ENCODE measurements at regions not wholly inside any gene's neighbourhood (a gene's known extent, or its start where the extent isn't known, plus 50 kb on each side); places are given as distances from the start of the nearest gene placed in this dataset.

- no peak for TF ChIP-seq EZH2 (IDR thresholded peaks at IDR 0.05; ENCODE audit: low read length)
- TF ChIP-seq, protein P1, sequence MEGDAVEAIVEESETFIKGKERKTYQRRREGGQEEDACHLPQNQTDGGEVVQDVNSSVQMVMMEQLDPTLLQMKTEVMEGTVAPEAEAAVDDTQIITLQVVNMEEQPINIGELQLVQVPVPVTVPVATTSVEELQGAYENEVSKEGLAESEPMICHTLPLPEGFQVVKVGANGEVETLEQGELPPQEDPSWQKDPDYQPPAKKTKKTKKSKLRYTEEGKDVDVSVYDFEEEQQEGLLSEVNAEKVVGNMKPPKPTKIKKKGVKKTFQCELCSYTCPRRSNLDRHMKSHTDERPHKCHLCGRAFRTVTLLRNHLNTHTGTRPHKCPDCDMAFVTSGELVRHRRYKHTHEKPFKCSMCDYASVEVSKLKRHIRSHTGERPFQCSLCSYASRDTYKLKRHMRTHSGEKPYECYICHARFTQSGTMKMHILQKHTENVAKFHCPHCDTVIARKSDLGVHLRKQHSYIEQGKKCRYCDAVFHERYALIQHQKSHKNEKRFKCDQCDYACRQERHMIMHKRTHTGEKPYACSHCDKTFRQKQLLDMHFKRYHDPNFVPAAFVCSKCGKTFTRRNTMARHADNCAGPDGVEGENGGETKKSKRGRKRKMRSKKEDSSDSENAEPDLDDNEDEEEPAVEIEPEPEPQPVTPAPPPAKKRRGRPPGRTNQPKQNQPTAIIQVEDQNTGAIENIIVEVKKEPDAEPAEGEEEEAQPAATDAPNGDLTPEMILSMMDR (optimal IDR thresholded peaks at IDR 0.05 in 1 of 3, IDR thresholded peaks at IDR 0.05 in 1 of 3, conservative IDR thresholded peaks at IDR 0.05 in 1 of 3; ENCODE audit: extremely low read depth in 1 of 3, insufficient read depth in 2 of 3, low read length in 3 of 3): no peak
- no peaks in the 10 kb centered on the region for H3K9me1 ChIP-seq (ENCODE audit: control insufficient read depth, extremely low read depth, insufficient read depth, low read length)
- H2AFZ ChIP-seq (ENCODE audit: control insufficient read depth, low read length): no peak overlapping the region
- no peak overlapping the region for H3K9ac ChIP-seq (ENCODE audit: control insufficient read depth, extremely low read depth, insufficient read depth, low read length)
- no peak for DNase-seq (ENCODE audit: low read depth, low spot score)
- no peaks in the 10 kb centered on the region for H3K79me2 ChIP-seq (ENCODE audit: control insufficient read depth, insufficient read depth, low read length)
- no peaks in the 10 kb centered on the region for H4K20me1 ChIP-seq (ENCODE audit: control insufficient read depth, extremely low read depth, insufficient read depth, low read length)
- H3K9me3 ChIP-seq (ENCODE audit: control insufficient read depth, low read depth, low read length): no peaks in the 10 kb centered on the region
- H3K4me3 ChIP-seq (ENCODE audit: control insufficient read depth in 2 of 3, extremely low read depth in 1 of 3, insufficient read depth in 2 of 3, low read depth in 1 of 3, low read length in 3 of 3): no peak overlapping the region
- dilution Hi-C loops (cut with MboI; ENCODE audit: extremely low pct_ligation_motif_present, low sequenced_read_pairs): no loop called here
- H3K4me1 ChIP-seq (ENCODE audit: control insufficient read depth, extremely low read depth, insufficient read depth, low read length): no peaks in the 10 kb centered on the region
- no peaks in the 10 kb centered on the region for H3K27me3 ChIP-seq (ENCODE audit: control insufficient read depth, extremely low read depth, insufficient read depth, low read length)
- FAIRE-seq: no peak
- no peaks in the 10 kb centered on the region for H3K36me3 ChIP-seq (ENCODE audit: control insufficient read depth in 2 of 2, extremely low read depth in 1 of 2, insufficient read depth in 2 of 2, low read length in 2 of 2)
- H3K4me2 ChIP-seq (ENCODE audit: control insufficient read depth, extremely low read depth, insufficient read depth, low read depth, low read length): no peak overlapping the region
- H3K27ac ChIP-seq (ENCODE audit: control insufficient read depth, insufficient read depth, low read length): no peak overlapping the region
Observed at GRCh38 chr5:20158006-20158405, 170.0 kb upstream of the CDH18 start.

DNA sequence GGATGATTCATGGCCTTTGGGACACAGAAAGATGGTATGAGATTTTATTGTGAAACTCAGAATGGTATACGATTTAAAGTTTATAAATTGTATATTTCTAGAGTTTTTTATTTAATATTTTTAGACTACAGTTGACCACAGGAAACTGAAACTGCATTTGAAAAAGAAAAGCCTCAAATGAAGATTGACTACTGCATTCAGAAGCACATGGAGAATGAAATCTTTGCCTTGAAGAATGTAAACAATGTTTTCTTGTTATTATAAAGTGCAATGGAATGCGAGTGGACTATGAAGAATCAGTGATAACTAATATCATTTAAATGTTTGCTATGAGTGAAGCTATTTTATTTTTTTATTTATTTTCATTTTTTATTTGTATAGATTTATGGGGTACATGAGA lies 169.1 kb upstream of the CDH18 start:
- Histone ChIP-seq H3K4me1 (ENCODE audit: control insufficient read depth, extremely low read depth, insufficient read depth, low read length) (no peaks in the 10 kb centered on the region), H4K20me1 (ENCODE audit: control insufficient read depth, extremely low read depth, insufficient read depth, low read length) (no peaks in the 10 kb centered on the region), H3K4me3 (ENCODE audit: control insufficient read depth in 2 of 3, extremely low read depth in 1 of 3, insufficient read depth in 2 of 3, low read depth in 1 of 3, low read length in 3 of 3) (no peak overlapping the region), H3K9me3 (ENCODE audit: control insufficient read depth, low read depth, low read length) (no peaks in the 10 kb centered on the region), H3K9ac (ENCODE audit: control insufficient read depth, extremely low read depth, insufficient read depth, low read length) (no peak overlapping the region), H3K79me2 (ENCODE audit: control insufficient read depth, insufficient read depth, low read length) (no peaks in the 10 kb centered on the region), H3K27ac (ENCODE audit: control insufficient read depth, insufficient read depth, low read length) (no peak overlapping the region), H2AFZ (ENCODE audit: control insufficient read depth, low read length) (no peak overlapping the region), H3K27me3 (ENCODE audit: control insufficient read depth, extremely low read depth, insufficient read depth, low read length) (no peaks in the 10 kb centered on the region), H3K9me1 (ENCODE audit: control insufficient read depth, extremely low read depth, insufficient read depth, low read length) (no peaks in the 10 kb centered on the region), H3K4me2 (ENCODE audit: control insufficient read depth, extremely low read depth, insufficient read depth, low read depth, low read length) (no peak overlapping the region), H3K36me3 (ENCODE audit: control insufficient read depth in 2 of 2, extremely low read depth in 1 of 2, insufficient read depth in 2 of 2, low read length in 2 of 2) (no peaks in the 10 kb centered on the region)
- FAIRE-seq (no peak), DNase-seq (ENCODE audit: low read depth, low spot score) (no peak)
- dilution Hi-C loops (cut with MboI; ENCODE audit: extremely low pct_ligation_motif_present, low sequenced_read_pairs): no loop called here
- no peak for TF ChIP-seq EZH2 (IDR thresholded peaks at IDR 0.05; ENCODE audit: low read length)
- TF ChIP-seq, protein P1 (optimal IDR thresholded peaks at IDR 0.05 in 1 of 3, IDR thresholded peaks at IDR 0.05 in 1 of 3, conservative IDR thresholded peaks at IDR 0.05 in 1 of 3; ENCODE audit: extremely low read depth in 1 of 3, insufficient read depth in 2 of 3, low read length in 3 of 3): no peak
